Cardiac fibroblast (primary cell): ENCODE measurements at regions not wholly inside any gene's neighbourhood (a gene's known extent, or its start where the extent isn't known, plus 50 kb on each side); places are given as distances from the start of the nearest gene placed in this dataset.

Experiments used
- DNase-seq, 2 donors: peaks; one replicate each; pipeline versions ENCODE4 v3.0.0 to v3.0.0-alpha.2; 2010; ENCODE audit warnings: low read depth in 2 of 2
- H3K4me3 ChIP-seq, 2 donors: replicated peaks in 1 of 2; 1 replicate in 1 of 2; 2 replicates in 1 of 2; pipeline ENCODE4 v1.5.1; 2011; ENCODE audit warnings: low read depth in 2 of 2, low read length in 2 of 2, mild to moderate bottlenecking in 2 of 2, moderate library complexity in 1 of 2
- CTCF ChIP-seq: IDR thresholded peaks from one replicate; pipeline ENCODE4 v1.5.1; 2011; ENCODE audit warnings: low read depth, mild to moderate bottlenecking, low read length, inconsistent platforms

- no peak for TF ChIP-seq CTCF
- no peak overlapping the region for H3K4me3 ChIP-seq
- DNase-seq = no peak
Observed at GRCh38 chr12:67111182-67111581, 158.0 kb upstream of the CAND1 start.

GRCh38 chr12:67112586-67112985 is 156.6 kb upstream of the CAND1 start:
- TF ChIP-seq CTCF = no peak
- DNase-seq = no peak
- no peak overlapping the region for H3K4me3 ChIP-seq

GRCh38 chr12:67116134-67116533 is 153.0 kb upstream of the CAND1 start:
- no peak for DNase-seq
- H3K4me3 ChIP-seq = no peak overlapping the region
- TF ChIP-seq CTCF = no peak

- no peak overlapping the region for H3K4me3 ChIP-seq
- DNase-seq = no peak
- no peak for TF ChIP-seq CTCF
Observed at GRCh38 chr12:67122584-67122983, 146.6 kb upstream of the CAND1 start.

- no peak overlapping the region for H3K4me3 ChIP-seq
- TF ChIP-seq CTCF = no peak
- no peak for DNase-seq
Observed at GRCh38 chr12:67137256-67137655, 131.9 kb upstream of the CAND1 start.

- H3K4me3 ChIP-seq = no peak overlapping the region
- no peak for DNase-seq
- TF ChIP-seq CTCF = no peak
Observed at GRCh38 chr12:67141296-67142018, 127.7 kb upstream of the CAND1 start.

- no peak for TF ChIP-seq CTCF
- H3K4me3 ChIP-seq = no peak overlapping the region
- DNase-seq = no peak
Observed at GRCh38 chr12:67145692-67146091, 123.5 kb upstream of the CAND1 start.
